ENCODE measurements at regions not wholly inside any gene's neighbourhood (a gene's known extent, or its start where the extent isn't known, plus 50 kb on each side); places are given as distances from the start of the nearest gene placed in this dataset.

- no peak overlapping the region for H2BK120ac ChIP-seq (ENCODE audit: low read depth, low read length, poor library complexity, severe bottlenecking)
- no peaks in the 10 kb centered on the region for H3K27me3 ChIP-seq (ENCODE audit: insufficient read depth, low read length)
- H2BK20ac ChIP-seq (ENCODE audit: low read depth, low read length, poor library complexity, severe bottlenecking): no peak overlapping the region
- no peak for DNase-seq
- H3K27ac ChIP-seq (ENCODE audit: insufficient read length, low read depth, low read length): no peak overlapping the region
- H3K23me2 ChIP-seq (ENCODE audit: insufficient read length, low read depth, low read length, poor library complexity, severe bottlenecking): no peaks in the 10 kb centered on the region
- no peak overlapping the region for H2BK5ac ChIP-seq (ENCODE audit: insufficient read length, low read length)
- H2BK15ac ChIP-seq (ENCODE audit: low read depth, low read length): no peak overlapping the region
- H3T11ph ChIP-seq (ENCODE audit: low read length): no peak overlapping the region
- H4K5ac ChIP-seq (ENCODE audit: insufficient read length, low read depth, low read length): no peak overlapping the region
- no peak overlapping the region for H3K18ac ChIP-seq (ENCODE audit: insufficient read length, low read depth, low read length)
- no peak for TF ChIP-seq CTCF (conservative IDR thresholded peaks at IDR 0.05)
- Mint-ChIP-seq H3K4me1 (peaks cover 0 to 5% of the 10 kb centered on the region in 2 experiments; a peak in 2 of 4 replicates), H3K27me3 (ENCODE audit: low read depth) (no peaks in the 10 kb centered on the region), H3K9me3 (peaks cover 1 to 2% of the 10 kb centered on the region in 2 experiments; a peak in 1 of 5 replicates), H3K27ac (no peak overlapping the region), H3K36me3 (ENCODE audit: insufficient read depth in 1 of 3, low read depth in 3 of 3) (peaks cover 0 to 1% (median 0%) of the 10 kb centered on the region in 3 experiments; a peak in 2 of 7 replicates), H3K4me3 (no peak overlapping the region)
- H3K4me2 ChIP-seq (ENCODE audit: insufficient read depth, insufficient read length, low read length): no peak overlapping the region
- 0 out of 2 replicates have a peak, but pooled peaks cover 2% of the 10 kb centered on the region for H3K4me1 ChIP-seq (ENCODE audit: insufficient read depth, low read length)
- no peak overlapping the region for H2BK12ac ChIP-seq (ENCODE audit: insufficient read length, low read depth, low read length)
- no peaks in the 10 kb centered on the region for H3K79me1 ChIP-seq (ENCODE audit: insufficient read depth, low read depth, low read length, poor library complexity, severe bottlenecking)
- no peak overlapping the region for H3K4ac ChIP-seq (ENCODE audit: low read depth, low read length)
- no CpG with 5 or more reads among the region's 4 CpGs for WGBS (ENCODE audit: extremely low coverage, insufficient read length, low lambda C conversion rate)
- no peak overlapping the region for H3K56ac ChIP-seq (ENCODE audit: insufficient read length, low read depth, low read length)
- H3K23ac ChIP-seq (ENCODE audit: insufficient read length, low read depth, low read length): no peak overlapping the region
- H4K91ac ChIP-seq (ENCODE audit: insufficient read length, low read depth, low read length): no peak overlapping the region
- no peak overlapping the region for H2AFZ ChIP-seq (ENCODE audit: low read length)
- H3K79me2 ChIP-seq (ENCODE audit: insufficient read depth, low read length): no peaks in the 10 kb centered on the region
- H3K9me3 ChIP-seq (ENCODE audit: control insufficient read depth, low read depth, low read length): no peaks in the 10 kb centered on the region
- H2AK5ac ChIP-seq (ENCODE audit: insufficient read length, low read length): no peak overlapping the region
- no peak overlapping the region for H3K9ac ChIP-seq (ENCODE audit: extremely low read depth, insufficient read length, low read length)
- H4K20me1 ChIP-seq (ENCODE audit: control insufficient read depth, insufficient read depth, insufficient read length): no peaks in the 10 kb centered on the region
- no peak overlapping the region for H3K14ac ChIP-seq (ENCODE audit: insufficient read depth, low read length)
- H4K8ac ChIP-seq (replicated peaks; ENCODE audit: insufficient read length, low read depth, low read length): no peak overlapping the region
These were observed 1156.1 kb downstream of the TBL1XR1 start for GRCh38 chr3:176041185-176041584.

All from H9 (cell line).